ENCODE measurements at regions not wholly inside any gene's neighbourhood (a gene's known extent, or its start where the extent isn't known, plus 50 kb on each side); places are given as distances from the start of the nearest gene placed in this dataset.

DNA sequence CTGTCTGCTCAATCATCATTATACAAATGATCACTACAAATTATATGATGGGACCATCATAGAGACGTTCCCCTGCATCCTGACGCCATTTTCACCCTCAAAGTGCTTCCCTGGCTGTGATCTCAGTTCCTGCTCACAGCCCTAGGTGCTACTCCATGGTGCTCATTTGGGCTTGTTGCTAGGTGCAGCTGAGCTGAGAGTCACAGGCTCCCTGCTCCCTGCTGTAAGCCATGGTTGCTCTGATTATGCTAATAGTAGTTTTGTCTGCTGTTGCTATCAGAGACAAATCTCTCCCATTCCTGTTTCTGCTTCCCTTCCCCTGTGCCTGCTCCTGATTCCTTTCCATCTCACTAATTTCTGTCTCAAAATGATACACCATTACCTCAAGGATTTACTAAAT is 474.3 kb downstream of the METTL15 start:
- H3K4me1 Mint-ChIP-seq (ENCODE audit: low read depth), result no peaks in the 10 kb centered on the region
- TF ChIP-seq, protein P1, sequence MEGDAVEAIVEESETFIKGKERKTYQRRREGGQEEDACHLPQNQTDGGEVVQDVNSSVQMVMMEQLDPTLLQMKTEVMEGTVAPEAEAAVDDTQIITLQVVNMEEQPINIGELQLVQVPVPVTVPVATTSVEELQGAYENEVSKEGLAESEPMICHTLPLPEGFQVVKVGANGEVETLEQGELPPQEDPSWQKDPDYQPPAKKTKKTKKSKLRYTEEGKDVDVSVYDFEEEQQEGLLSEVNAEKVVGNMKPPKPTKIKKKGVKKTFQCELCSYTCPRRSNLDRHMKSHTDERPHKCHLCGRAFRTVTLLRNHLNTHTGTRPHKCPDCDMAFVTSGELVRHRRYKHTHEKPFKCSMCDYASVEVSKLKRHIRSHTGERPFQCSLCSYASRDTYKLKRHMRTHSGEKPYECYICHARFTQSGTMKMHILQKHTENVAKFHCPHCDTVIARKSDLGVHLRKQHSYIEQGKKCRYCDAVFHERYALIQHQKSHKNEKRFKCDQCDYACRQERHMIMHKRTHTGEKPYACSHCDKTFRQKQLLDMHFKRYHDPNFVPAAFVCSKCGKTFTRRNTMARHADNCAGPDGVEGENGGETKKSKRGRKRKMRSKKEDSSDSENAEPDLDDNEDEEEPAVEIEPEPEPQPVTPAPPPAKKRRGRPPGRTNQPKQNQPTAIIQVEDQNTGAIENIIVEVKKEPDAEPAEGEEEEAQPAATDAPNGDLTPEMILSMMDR (IDR thresholded peaks at IDR 0.05), result no peak
- intact Hi-C loops (cut with micrococcal nuclease), result no loop called here
- H3K27me3 Mint-ChIP-seq, result no peaks in the 10 kb centered on the region
- CTCF ChIA-PET, result no interaction called here
- H3K9me3 Mint-ChIP-seq, result no peaks in the 10 kb centered on the region
- H3K4me3 Mint-ChIP-seq, result no peak overlapping the region
- no peaks in the 10 kb centered on the region for H3K36me3 Mint-ChIP-seq (ENCODE audit: low read depth)
- POLR2A ChIA-PET, result no interaction called here
- DNase-seq (no peak), ATAC-seq (no peak)
- H3K27ac Mint-ChIP-seq, result no peak overlapping the region

DNA sequence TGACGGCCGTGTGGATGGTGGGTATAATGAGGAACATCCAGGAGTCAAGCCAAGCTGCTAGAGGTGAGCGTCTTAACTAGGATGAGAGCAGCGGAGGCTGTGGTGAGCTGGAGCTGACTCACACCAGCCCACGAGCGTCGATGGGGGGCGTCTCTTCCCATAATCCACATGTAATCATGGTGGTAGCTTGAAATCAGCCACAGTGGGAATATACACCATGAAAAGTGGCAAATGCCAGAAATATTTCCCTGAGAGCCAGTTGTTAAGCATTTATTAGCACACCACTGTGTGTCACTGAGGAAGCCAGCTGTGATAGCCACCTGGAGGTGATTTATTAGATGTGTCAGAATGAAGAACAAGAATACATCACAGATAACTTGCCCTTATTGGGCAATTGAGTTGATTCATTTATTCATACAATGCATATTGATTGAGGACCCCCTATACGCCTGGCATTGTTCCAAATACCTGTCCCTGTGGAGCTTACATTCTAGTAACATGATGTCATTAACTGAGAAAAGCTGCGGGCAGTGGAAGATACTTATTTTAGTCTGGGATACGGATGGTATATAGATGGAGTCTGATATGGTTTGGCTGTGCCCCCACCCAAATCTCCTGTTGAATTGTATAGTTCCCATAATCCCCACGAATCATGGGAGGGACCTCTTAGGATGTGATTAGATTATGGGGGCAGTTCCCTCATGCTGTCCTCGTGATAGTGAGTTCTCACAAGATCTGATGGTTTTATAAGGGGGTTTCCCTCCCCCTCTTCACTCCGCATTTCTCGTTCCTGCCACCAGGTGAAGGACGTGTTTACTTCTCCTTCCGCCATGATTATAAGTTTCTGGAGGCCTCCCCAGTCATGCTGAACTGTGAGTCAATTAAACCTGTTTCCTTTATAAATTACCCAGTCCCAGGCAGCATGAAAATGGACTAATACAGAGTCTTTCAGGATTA is 473.4 kb downstream of the METTL15 start:
- TF ChIP-seq, protein P1 (IDR thresholded peaks at IDR 0.05), result no peak
- DNase-seq (no peak), ATAC-seq (no peak)
- Mint-ChIP-seq H3K4me3 (no peak overlapping the region), H3K9me3 (no peaks in the 10 kb centered on the region), H3K4me1 (ENCODE audit: low read depth) (no peaks in the 10 kb centered on the region), H3K27me3 (no peaks in the 10 kb centered on the region), H3K36me3 (ENCODE audit: low read depth) (no peaks in the 10 kb centered on the region), H3K27ac (no peak overlapping the region)
- CTCF ChIA-PET, result no interaction called here
- intact Hi-C loops (cut with micrococcal nuclease), result no loop called here
- POLR2A ChIA-PET, result no interaction called here

DNA sequence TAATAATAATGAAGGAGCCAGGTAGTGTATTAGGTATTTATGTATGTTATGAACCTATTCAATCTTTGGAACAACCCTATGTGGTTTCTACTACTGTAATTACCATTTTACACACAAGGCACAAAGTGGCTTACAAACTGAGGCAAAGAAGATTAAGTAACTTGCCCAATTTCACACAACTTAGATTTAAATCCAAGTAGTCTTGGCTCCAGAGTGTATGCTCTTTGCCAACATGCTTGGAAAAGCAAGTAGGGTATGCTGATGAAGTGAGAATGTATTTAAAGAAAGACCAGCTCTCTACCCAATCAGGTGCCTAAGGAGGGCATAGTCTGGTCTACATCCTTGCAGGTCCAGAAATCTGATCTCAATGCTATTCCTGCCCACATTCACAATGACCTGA is 463.2 kb downstream of the METTL15 start:
- TF ChIP-seq, protein P1 (IDR thresholded peaks at IDR 0.05), result no peak
- ATAC-seq (no peak), DNase-seq (no peak)
- Mint-ChIP-seq H3K27me3 (peaks cover 5% of the 10 kb centered on the region), H3K4me3 (no peak overlapping the region), H3K9me3 (peaks cover 3% of the 10 kb centered on the region), H3K4me1 (ENCODE audit: low read depth) (no peaks in the 10 kb centered on the region), H3K27ac (no peak overlapping the region), H3K36me3 (ENCODE audit: low read depth) (no peaks in the 10 kb centered on the region)
- ChIA-PET CTCF (no interaction called here), POLR2A (no interaction called here)
- intact Hi-C loops (cut with micrococcal nuclease), result no loop called here

DNA sequence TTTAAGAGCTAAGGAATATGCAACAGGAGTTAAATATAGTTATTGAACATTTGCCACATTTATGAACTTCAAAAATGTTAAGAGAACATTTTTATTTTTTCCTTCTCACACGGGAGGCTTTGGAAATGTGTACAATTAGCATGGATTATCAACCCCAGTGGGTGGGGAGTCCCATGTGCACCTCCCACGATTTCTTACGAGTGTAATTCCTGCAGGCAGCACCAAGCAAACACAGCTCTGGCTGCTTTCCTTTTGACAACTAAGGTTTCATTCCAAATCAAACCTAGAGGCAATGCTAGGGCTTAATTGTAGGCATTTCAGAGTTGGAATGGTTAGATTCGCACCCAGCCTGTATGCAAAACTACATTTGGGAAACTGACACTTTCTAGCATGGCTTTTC is 460.9 kb downstream of the METTL15 start:
- intact Hi-C loops (cut with micrococcal nuclease), result no loop called here
- Mint-ChIP-seq H3K36me3 (ENCODE audit: low read depth) (no peaks in the 10 kb centered on the region), H3K4me1 (ENCODE audit: low read depth) (no peaks in the 10 kb centered on the region), H3K4me3 (no peak overlapping the region), H3K27ac (no peak overlapping the region), H3K9me3 (peaks cover 3% of the 10 kb centered on the region), H3K27me3 (peaks cover 5% of the 10 kb centered on the region)
- ChIA-PET POLR2A (no interaction called here), CTCF (no interaction called here)
- ATAC-seq (no peak), DNase-seq (no peak)
- TF ChIP-seq, protein P1 (IDR thresholded peaks at IDR 0.05), result no peak

DNA sequence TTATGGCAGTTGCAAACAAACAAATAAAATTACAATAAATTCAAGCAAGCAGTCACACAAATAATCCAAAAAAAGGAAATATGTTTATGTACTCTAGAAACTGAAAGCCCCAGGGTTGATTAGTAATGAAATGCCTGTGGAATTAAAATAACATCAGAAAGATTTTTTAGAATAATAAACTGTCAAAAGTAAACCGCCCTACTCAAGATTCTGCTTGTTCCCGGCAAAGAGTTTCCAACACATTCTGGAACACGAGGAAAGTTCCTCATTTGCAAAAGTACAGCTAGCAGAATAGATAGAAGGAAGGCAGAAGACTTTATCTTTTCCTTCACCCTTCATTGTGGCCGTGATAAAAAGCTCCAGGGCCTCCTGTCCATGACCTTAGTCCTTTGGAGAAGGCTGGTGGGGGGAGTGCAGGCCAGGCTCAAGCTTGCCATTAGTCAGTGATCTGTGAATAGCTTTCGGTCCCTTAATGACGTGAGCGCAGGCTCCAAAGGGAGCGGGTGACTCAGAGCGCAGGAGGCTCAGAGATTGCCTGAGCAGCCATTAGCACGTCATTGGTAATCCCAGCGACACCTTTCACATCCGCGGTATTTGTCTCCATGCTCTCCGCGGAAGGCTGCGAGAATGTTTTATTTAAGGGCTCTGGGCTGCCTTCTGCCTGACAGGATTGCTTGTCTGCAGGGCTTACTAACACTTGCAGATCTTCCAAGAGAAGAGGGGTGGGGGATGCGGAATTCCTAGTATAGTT is 458.3 kb downstream of the METTL15 start:
- H3K27me3 Mint-ChIP-seq, result peaks cover 5% of the 10 kb centered on the region
- TF ChIP-seq, protein P1 (IDR thresholded peaks at IDR 0.05), result no peak
- H3K27ac Mint-ChIP-seq, result no peak overlapping the region
- H3K4me1 Mint-ChIP-seq (ENCODE audit: low read depth), result no peaks in the 10 kb centered on the region
- H3K4me3 Mint-ChIP-seq, result no peak overlapping the region
- H3K9me3 Mint-ChIP-seq, result peaks cover 3% of the 10 kb centered on the region
- DNase-seq (peak; percentile 4), ATAC-seq (no peak)
- POLR2A ChIA-PET, result no interaction called here
- intact Hi-C loops (cut with micrococcal nuclease), result no loop called here
- CTCF ChIA-PET, result no interaction called here
- H3K36me3 Mint-ChIP-seq (ENCODE audit: low read depth), result no peaks in the 10 kb centered on the region

Measured in activated CD8-positive, alpha-beta T cell treated with anti-CD3 and anti-CD28 coated beads for 36 hours (primary cell).